GM06990 (cell line): ENCODE measurements at regions not wholly inside any gene's neighbourhood (a gene's known extent, or its start where the extent isn't known, plus 50 kb on each side); places are given as distances from the start of the nearest gene placed in this dataset.

Experiments
- DNase-seq: peaks from one replicate; pipeline ENCODE4 v3.0.0-alpha.2; 2011; ENCODE audit not compliant: insufficient read length; ENCODE audit errors: extremely low read depth
- H3K27me3 ChIP-seq: replicated peaks from 2 replicates; pipeline ENCODE4 v1.6.0; 2011; ENCODE audit warnings: low read length; ENCODE audit not compliant: control insufficient read depth, insufficient read depth
- H3K36me3 ChIP-seq: 2 replicates; pipeline ENCODE4 v1.5.1; 2011; ENCODE audit warnings: low read length; ENCODE audit not compliant: control insufficient read depth, insufficient read depth
- H3K4me3 ChIP-seq: replicated peaks from 2 replicates; pipeline ENCODE4 v1.5.1; 2011; ENCODE audit warnings: low read depth, mild to moderate bottlenecking, control low read depth, low read length
- TF ChIP-seq, protein P1 (sequence below): IDR thresholded peaks from 2 replicates; pipeline ENCODE4 v1.5.1; 2011; ENCODE audit warnings: low read length, control low read depth, mild to moderate bottlenecking, inconsistent platforms; ENCODE audit not compliant: insufficient read depth, poor library complexity, severe bottlenecking

DNA sequence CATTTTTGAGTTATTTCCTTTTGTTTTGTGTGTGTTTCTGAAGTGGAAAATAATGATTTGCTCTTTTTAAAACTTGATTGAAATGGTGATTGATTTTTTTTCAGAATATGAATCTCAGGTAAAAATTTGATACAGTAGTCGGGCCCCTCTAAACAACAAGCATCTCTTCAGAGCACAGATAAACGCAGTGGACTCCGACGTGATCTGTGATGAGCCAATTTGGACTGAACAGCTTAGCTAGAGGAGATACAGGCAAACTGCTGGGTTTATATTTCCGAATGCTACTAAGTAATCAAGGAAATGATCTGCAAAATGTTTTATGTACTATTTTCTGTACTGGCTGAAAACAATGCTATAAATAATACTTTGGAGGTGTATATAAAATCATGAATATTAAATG lies 705.7 kb upstream of the RGS18 start:
- no peaks in the 10 kb centered on the region for H3K36me3 ChIP-seq
- no peak for DNase-seq
- no peaks in the 10 kb centered on the region for H3K27me3 ChIP-seq
- H3K4me3 ChIP-seq = no peak overlapping the region
- TF ChIP-seq, protein P1, sequence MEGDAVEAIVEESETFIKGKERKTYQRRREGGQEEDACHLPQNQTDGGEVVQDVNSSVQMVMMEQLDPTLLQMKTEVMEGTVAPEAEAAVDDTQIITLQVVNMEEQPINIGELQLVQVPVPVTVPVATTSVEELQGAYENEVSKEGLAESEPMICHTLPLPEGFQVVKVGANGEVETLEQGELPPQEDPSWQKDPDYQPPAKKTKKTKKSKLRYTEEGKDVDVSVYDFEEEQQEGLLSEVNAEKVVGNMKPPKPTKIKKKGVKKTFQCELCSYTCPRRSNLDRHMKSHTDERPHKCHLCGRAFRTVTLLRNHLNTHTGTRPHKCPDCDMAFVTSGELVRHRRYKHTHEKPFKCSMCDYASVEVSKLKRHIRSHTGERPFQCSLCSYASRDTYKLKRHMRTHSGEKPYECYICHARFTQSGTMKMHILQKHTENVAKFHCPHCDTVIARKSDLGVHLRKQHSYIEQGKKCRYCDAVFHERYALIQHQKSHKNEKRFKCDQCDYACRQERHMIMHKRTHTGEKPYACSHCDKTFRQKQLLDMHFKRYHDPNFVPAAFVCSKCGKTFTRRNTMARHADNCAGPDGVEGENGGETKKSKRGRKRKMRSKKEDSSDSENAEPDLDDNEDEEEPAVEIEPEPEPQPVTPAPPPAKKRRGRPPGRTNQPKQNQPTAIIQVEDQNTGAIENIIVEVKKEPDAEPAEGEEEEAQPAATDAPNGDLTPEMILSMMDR = no peak

DNA sequence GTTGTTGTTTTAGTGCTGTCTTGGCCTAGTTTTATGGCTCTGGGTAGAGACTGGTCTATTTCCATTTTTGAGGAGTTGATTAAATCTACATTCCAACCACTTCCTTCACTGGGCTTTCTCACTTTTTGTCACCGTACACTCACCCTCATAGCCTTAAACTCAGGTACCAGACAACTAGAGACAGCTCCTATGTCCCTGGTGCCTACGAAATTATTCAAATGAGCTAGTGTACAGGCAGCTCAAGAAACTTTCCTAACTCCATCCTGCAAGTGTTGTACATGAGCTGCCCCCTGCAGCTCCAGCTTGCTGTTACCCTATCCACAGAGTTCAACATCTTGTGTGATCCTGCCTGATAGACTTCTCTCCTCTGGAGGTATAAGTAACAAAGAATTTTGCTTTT lies 704.8 kb upstream of the RGS18 start:
- no peak for DNase-seq
- TF ChIP-seq, protein P1 = no peak

DNA sequence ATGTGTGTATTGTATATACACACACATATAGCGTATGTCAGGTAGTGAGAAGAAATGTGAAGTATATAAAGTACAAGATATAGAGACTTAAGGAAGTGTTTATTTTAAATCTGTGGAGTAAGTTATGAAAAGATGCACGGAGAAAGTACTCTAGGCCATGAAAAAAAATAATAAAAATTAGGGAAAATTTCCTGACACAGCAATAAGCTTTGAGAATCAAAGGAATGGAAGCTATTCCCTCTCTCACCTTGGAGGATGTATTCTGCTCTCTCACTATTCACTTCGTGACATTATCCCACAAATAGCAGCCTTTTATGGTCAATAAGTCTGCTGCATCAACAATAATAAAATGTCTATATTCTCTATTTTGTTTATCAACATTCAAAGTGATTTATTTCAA lies 700.4 kb upstream of the RGS18 start:
- TF ChIP-seq, protein P1 = no peak
- DNase-seq = no peak
- Histone ChIP-seq H3K4me3 (no peak overlapping the region), H3K27me3 (no peaks in the 10 kb centered on the region), H3K36me3 (no peaks in the 10 kb centered on the region)

More for the DNA sequence above, 704.8 kb upstream of the RGS18 start:
- Histone ChIP-seq H3K36me3 (no peaks in the 10 kb centered on the region), H3K4me3 (no peak overlapping the region), H3K27me3 (no peaks in the 10 kb centered on the region)

DNA sequence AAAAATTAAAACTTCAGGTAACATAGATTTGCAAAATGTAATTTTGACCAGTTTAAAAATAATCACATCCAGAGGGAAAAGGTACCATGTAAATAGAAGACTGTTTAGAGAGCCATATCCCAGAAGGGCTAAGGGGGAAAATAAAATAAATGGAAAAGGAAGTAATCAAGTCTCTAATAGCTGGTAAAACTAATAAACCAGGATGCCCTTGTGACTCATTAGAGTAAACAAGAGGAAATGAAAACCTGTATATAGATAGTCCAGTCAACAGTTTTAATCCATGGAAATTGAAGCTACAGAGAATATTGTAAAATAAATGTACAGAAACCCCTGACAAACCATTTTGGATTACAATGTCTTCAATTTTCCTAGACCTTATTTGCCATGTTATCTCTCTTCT lies 698.0 kb upstream of the RGS18 start:
- Histone ChIP-seq H3K27me3 (no peaks in the 10 kb centered on the region), H3K36me3 (no peaks in the 10 kb centered on the region), H3K4me3 (no peak overlapping the region)
- no peak for DNase-seq
- TF ChIP-seq, protein P1 = no peak

DNA sequence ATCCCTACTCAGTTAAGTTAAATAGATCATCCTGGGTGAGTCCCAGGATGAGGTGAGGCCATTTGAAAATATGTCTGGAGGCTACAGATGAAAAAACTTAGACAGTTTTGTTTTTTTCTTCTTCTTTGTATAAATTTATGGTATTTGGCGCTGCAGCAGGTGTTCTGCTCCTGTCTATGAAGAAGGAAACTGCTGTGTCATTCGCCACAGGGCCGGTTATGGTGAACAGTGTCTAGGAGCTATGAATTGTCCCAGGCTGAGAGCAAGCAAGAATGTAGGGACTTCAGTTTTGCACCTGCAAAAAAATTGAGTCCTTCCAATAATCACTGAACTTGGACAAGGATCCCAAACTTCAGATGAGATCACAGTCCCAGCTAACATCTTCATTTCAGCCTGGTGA lies 674.3 kb upstream of the RGS18 start:
- H3K4me3 ChIP-seq = no peak overlapping the region
- no peaks in the 10 kb centered on the region for H3K27me3 ChIP-seq
- no peak for DNase-seq
- TF ChIP-seq, protein P1 = no peak
- no peaks in the 10 kb centered on the region for H3K36me3 ChIP-seq

DNA sequence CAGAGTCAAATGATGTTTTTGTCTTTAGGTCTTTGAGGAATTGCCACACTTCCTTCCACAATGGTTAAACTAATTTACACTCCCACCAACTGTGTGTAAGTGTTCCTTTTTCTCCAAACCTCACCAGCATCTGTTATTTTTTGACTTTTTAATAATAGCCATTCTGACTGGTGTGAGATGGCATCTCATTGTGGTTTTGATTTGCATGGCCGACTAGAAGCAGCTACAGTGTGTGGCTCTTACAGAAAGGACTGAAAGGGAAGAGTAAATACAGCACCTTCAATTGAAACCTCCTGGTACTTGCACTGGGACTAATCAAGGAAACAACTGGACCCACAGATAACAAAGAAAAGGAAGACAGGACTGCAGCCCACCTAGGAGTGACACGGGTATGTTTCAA lies 668.0 kb upstream of the RGS18 start:
- Histone ChIP-seq H3K27me3 (no peaks in the 10 kb centered on the region), H3K36me3 (no peaks in the 10 kb centered on the region), H3K4me3 (no peak overlapping the region)
- TF ChIP-seq, protein P1 = no peak
- no peak for DNase-seq
